Nephron progenitor cell (in vitro differentiated cells): ENCODE measurements at regions not wholly inside any gene's neighbourhood (a gene's known extent, or its start where the extent isn't known, plus 50 kb on each side); places are given as distances from the start of the nearest gene placed in this dataset.

Source experiments
- DNase-seq: peaks from one replicate; pipeline ENCODE4 v3.0.0; 2021
- H3K27ac Mint-ChIP-seq: 2 replicates; pipeline ENCODE4 v1.8.0; 2021; ENCODE audit warnings: mild to moderate bottlenecking, moderate library complexity, mixed read lengths
- H3K27me3 Mint-ChIP-seq: 2 replicates; pipeline ENCODE4 v1.8.0; 2021; ENCODE audit warnings: mild to moderate bottlenecking, low read depth, mixed read lengths; ENCODE audit not compliant: poor library complexity
- H3K36me3 Mint-ChIP-seq: 2 replicates; pipeline ENCODE4 v1.8.0; 2021; ENCODE audit warnings: low read depth, mixed read lengths
- H3K4me1 Mint-ChIP-seq: 2 replicates; pipeline ENCODE4 v1.8.0; 2021; ENCODE audit warnings: mixed read lengths
- H3K4me3 Mint-ChIP-seq: 2 replicates; pipeline ENCODE4 v1.8.0; 2021; ENCODE audit warnings: mild to moderate bottlenecking, moderate library complexity, mixed read lengths
- H3K9me3 Mint-ChIP-seq: 2 replicates; pipeline ENCODE4 v1.8.0; 2021; ENCODE audit warnings: mild to moderate bottlenecking, moderate library complexity, mixed read lengths
- CTCF ChIP-seq: fragments of 200-600 bp; sonication (generic); IDR thresholded peaks from 2 replicates; pipeline ENCODE4 v1.5.0; 2021; ENCODE audit warnings: antibody characterized with exemption

GRCh38 chr12:34097213-34097612 is 74.9 kb downstream of the ALG10 start:
- no peak for DNase-seq
- Mint-ChIP-seq H3K36me3 (no peaks in the 10 kb centered on the region), H3K9me3 (peaks cover 62% of the 10 kb centered on the region), H3K27ac (no peak overlapping the region), H3K27me3 (peaks cover 2% of the 10 kb centered on the region), H3K4me1 (no peaks in the 10 kb centered on the region), H3K4me3 (no peak overlapping the region)
- no peak for TF ChIP-seq CTCF

GRCh38 chr12:34105392-34105933 is 83.2 kb downstream of the ALG10 start:
- no peaks in the 10 kb centered on the region for H3K27me3 Mint-ChIP-seq
- H3K9me3 Mint-ChIP-seq: peaks cover 78% of the 10 kb centered on the region
- TF ChIP-seq CTCF: no peak
- no peak overlapping the region for H3K4me3 Mint-ChIP-seq
- DNase-seq: no peak
- H3K36me3 Mint-ChIP-seq: no peaks in the 10 kb centered on the region
- H3K27ac Mint-ChIP-seq: no peak overlapping the region
- no peaks in the 10 kb centered on the region for H3K4me1 Mint-ChIP-seq

- no peak for DNase-seq
- Mint-ChIP-seq H3K9me3 (peaks cover 81% of the 10 kb centered on the region), H3K36me3 (no peaks in the 10 kb centered on the region), H3K4me3 (no peak overlapping the region), H3K27me3 (no peaks in the 10 kb centered on the region), H3K4me1 (no peaks in the 10 kb centered on the region), H3K27ac (no peak overlapping the region)
- TF ChIP-seq CTCF: no peak
Measured at GRCh38 chr12:34106172-34106571, 83.9 kb downstream of the ALG10 start.

GRCh38 chr12:34107016-34107415 is 84.7 kb downstream of the ALG10 start:
- Mint-ChIP-seq H3K9me3 (peaks cover 78% of the 10 kb centered on the region), H3K4me1 (no peaks in the 10 kb centered on the region), H3K36me3 (no peaks in the 10 kb centered on the region), H3K4me3 (no peak overlapping the region), H3K27me3 (no peaks in the 10 kb centered on the region), H3K27ac (no peak overlapping the region)
- TF ChIP-seq CTCF: no peak
- DNase-seq: no peak

GRCh38 chr12:34107781-34108404 is 85.6 kb downstream of the ALG10 start:
- Mint-ChIP-seq H3K36me3 (no peaks in the 10 kb centered on the region), H3K4me3 (no peak overlapping the region), H3K27ac (no peak overlapping the region), H3K9me3 (peaks cover 76% of the 10 kb centered on the region), H3K4me1 (no peaks in the 10 kb centered on the region), H3K27me3 (no peaks in the 10 kb centered on the region)
- DNase-seq: no peak
- TF ChIP-seq CTCF: no peak

GRCh38 chr12:34108405-34108803 is 86.1 kb downstream of the ALG10 start:
- TF ChIP-seq CTCF: no peak
- H3K4me1 Mint-ChIP-seq: no peaks in the 10 kb centered on the region
- H3K27me3 Mint-ChIP-seq: no peaks in the 10 kb centered on the region
- H3K9me3 Mint-ChIP-seq: peaks cover 76% of the 10 kb centered on the region
- no peaks in the 10 kb centered on the region for H3K36me3 Mint-ChIP-seq
- no peak for DNase-seq
- H3K4me3 Mint-ChIP-seq: no peak overlapping the region
- H3K27ac Mint-ChIP-seq: no peak overlapping the region
